ENCODE measurements at regions not wholly inside any gene's neighbourhood (a gene's known extent, or its start where the extent isn't known, plus 50 kb on each side); places are given as distances from the start of the nearest gene placed in this dataset.

- Histone ChIP-seq H3K27me3 (ENCODE audit: control insufficient read depth, insufficient read depth, low read length) (no peaks in the 10 kb centered on the region), H3K4me3 (ENCODE audit: low read depth in 2 of 2, low read length in 2 of 2) (no peak overlapping the region), H3K27ac (ENCODE audit: low read length) (no peak overlapping the region), H3K4me1 (ENCODE audit: control insufficient read depth, insufficient read depth, low read length) (no peaks in the 10 kb centered on the region), H3K9me3 (ENCODE audit: control insufficient read depth, insufficient read depth, low read depth, low read length) (no peaks in the 10 kb centered on the region), H3K36me3 (ENCODE audit: control insufficient read depth, insufficient read depth, low read length) (no peaks in the 10 kb centered on the region)
- ChIA-PET CTCF (no interaction called here), POLR2A (no interaction called here)
- intact Hi-C loops (cut with micrococcal nuclease; ENCODE audit: unreplicated experiment) (no loop called here), in situ Hi-C loops (cut with HindIII; ENCODE audit: low pct_unique_long_range_greater_than_20kb, low sequenced_read_pairs) (no loop called here)
- TF ChIP-seq, protein P1, sequence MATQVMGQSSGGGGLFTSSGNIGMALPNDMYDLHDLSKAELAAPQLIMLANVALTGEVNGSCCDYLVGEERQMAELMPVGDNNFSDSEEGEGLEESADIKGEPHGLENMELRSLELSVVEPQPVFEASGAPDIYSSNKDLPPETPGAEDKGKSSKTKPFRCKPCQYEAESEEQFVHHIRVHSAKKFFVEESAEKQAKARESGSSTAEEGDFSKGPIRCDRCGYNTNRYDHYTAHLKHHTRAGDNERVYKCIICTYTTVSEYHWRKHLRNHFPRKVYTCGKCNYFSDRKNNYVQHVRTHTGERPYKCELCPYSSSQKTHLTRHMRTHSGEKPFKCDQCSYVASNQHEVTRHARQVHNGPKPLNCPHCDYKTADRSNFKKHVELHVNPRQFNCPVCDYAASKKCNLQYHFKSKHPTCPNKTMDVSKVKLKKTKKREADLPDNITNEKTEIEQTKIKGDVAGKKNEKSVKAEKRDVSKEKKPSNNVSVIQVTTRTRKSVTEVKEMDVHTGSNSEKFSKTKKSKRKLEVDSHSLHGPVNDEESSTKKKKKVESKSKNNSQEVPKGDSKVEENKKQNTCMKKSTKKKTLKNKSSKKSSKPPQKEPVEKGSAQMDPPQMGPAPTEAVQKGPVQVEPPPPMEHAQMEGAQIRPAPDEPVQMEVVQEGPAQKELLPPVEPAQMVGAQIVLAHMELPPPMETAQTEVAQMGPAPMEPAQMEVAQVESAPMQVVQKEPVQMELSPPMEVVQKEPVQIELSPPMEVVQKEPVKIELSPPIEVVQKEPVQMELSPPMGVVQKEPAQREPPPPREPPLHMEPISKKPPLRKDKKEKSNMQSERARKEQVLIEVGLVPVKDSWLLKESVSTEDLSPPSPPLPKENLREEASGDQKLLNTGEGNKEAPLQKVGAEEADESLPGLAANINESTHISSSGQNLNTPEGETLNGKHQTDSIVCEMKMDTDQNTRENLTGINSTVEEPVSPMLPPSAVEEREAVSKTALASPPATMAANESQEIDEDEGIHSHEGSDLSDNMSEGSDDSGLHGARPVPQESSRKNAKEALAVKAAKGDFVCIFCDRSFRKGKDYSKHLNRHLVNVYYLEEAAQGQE (IDR thresholded peaks at IDR 0.05; ENCODE audit: insufficient read depth in 1 of 2, low read depth in 2 of 2, low read length in 1 of 2): no peak
- TF ChIP-seq, protein P2, sequence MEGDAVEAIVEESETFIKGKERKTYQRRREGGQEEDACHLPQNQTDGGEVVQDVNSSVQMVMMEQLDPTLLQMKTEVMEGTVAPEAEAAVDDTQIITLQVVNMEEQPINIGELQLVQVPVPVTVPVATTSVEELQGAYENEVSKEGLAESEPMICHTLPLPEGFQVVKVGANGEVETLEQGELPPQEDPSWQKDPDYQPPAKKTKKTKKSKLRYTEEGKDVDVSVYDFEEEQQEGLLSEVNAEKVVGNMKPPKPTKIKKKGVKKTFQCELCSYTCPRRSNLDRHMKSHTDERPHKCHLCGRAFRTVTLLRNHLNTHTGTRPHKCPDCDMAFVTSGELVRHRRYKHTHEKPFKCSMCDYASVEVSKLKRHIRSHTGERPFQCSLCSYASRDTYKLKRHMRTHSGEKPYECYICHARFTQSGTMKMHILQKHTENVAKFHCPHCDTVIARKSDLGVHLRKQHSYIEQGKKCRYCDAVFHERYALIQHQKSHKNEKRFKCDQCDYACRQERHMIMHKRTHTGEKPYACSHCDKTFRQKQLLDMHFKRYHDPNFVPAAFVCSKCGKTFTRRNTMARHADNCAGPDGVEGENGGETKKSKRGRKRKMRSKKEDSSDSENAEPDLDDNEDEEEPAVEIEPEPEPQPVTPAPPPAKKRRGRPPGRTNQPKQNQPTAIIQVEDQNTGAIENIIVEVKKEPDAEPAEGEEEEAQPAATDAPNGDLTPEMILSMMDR (IDR thresholded peaks at IDR 0.05): no peak
- TF ChIP-seq SIN3A (IDR thresholded peaks at IDR 0.05; ENCODE audit: borderline replicate concordance, insufficient read depth, low read depth, low read length) (no peak), POLR2AphosphoS5 (IDR thresholded peaks at IDR 0.05; ENCODE audit: low read depth, low read length) (no peak), TCF7L2 (IDR thresholded peaks at IDR 0.05; ENCODE audit: low read depth, low read length) (no peak)
- DNase-seq (ENCODE audit: low read depth, low spot score): no peak
- no peak for ATAC-seq
- BruUV-seq (replicated peaks): no TSS peak
These were observed 470.1 kb downstream of the TMX3 start for GRCh38 chr18:68244786-68245185.

DNA sequence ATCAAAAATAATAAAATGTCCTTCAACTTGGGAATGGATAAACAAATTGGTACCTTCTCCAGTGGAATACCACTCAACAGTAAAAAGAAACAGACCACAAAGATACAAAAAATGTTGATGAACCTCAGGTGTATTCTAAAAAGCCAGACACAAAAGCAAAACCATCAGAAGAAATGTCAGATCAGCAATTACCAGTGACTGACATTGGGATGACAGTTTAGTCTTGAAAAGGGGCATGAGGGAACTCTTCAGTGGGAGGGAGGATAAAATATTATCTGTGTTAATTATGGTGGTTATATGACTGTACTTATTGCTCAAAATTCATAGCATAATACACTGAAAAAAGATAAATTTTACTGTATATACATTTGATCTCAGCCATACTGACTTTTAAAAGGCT lies 473.0 kb downstream of the TMX3 start:
- Histone ChIP-seq H3K4me1 (ENCODE audit: control insufficient read depth, insufficient read depth, low read length) (no peaks in the 10 kb centered on the region), H3K27me3 (ENCODE audit: control insufficient read depth, insufficient read depth, low read length) (no peaks in the 10 kb centered on the region), H3K4me3 (ENCODE audit: low read depth in 2 of 2, low read length in 2 of 2) (no peak overlapping the region), H3K27ac (ENCODE audit: low read length) (no peak overlapping the region), H3K36me3 (ENCODE audit: control insufficient read depth, insufficient read depth, low read length) (no peaks in the 10 kb centered on the region), H3K9me3 (ENCODE audit: control insufficient read depth, insufficient read depth, low read depth, low read length) (no peaks in the 10 kb centered on the region)
- intact Hi-C loops (cut with micrococcal nuclease; ENCODE audit: unreplicated experiment): no loop called here
- ChIA-PET POLR2A (no interaction called here), CTCF (no interaction called here)
- no peak for DNase-seq (ENCODE audit: low read depth, low spot score)
- no peak for TF ChIP-seq POLR2AphosphoS5 (IDR thresholded peaks at IDR 0.05; ENCODE audit: low read depth, low read length)
- TF ChIP-seq, protein P2 (IDR thresholded peaks at IDR 0.05): no peak
- TF ChIP-seq, protein P1 (IDR thresholded peaks at IDR 0.05; ENCODE audit: insufficient read depth in 1 of 2, low read depth in 2 of 2, low read length in 1 of 2): no peak
- TF ChIP-seq SIN3A (IDR thresholded peaks at IDR 0.05; ENCODE audit: borderline replicate concordance, insufficient read depth, low read depth, low read length): no peak
- no peak for TF ChIP-seq TCF7L2 (IDR thresholded peaks at IDR 0.05; ENCODE audit: low read depth, low read length)
- no TSS peak for BruUV-seq (replicated peaks)
- ATAC-seq: no peak
- in situ Hi-C loops (cut with HindIII; ENCODE audit: low pct_unique_long_range_greater_than_20kb, low sequenced_read_pairs): no loop called here
